Left ventricle myocardium inferior (tissue), 1 donor: ENCODE measurements at regions not wholly inside any gene's neighbourhood (a gene's known extent, or its start where the extent isn't known, plus 50 kb on each side); places are given as distances from the start of the nearest gene placed in this dataset.

ENCODE experiments used
- DNase-seq: peaks from one replicate; pipeline ENCODE4 v3.0.0-alpha.2; 2020
- H3K27ac ChIP-seq: fragments of 200-600 bp; replicated peaks from 2 replicates; pipeline ENCODE4 v1.8.0; 2021
- H3K27me3 ChIP-seq: fragments of 200-600 bp; 2 replicates; pipeline ENCODE4 v1.8.0; 2021; ENCODE audit warnings: low read depth
- H3K36me3 ChIP-seq: fragments of 200-600 bp; 2 replicates; pipeline ENCODE4 v1.8.0; 2021
- H3K4me1 ChIP-seq: fragments of 200-600 bp; 2 replicates; pipeline ENCODE4 v1.8.0; 2021
- H3K4me3 ChIP-seq: fragments of 200-600 bp; 2 replicates; pipeline ENCODE4 v1.8.0; 2021; ENCODE audit warnings: mild to moderate bottlenecking, moderate library complexity
- H3K9me3 ChIP-seq: fragments of 200-600 bp; replicated peaks from 2 replicates; pipeline ENCODE4 v1.8.0; 2021
- intact Hi-C: fragments of 100-400 bp; cut with micrococcal nuclease; formaldehyde crosslinking; loops from one replicate; pipeline ENCODE4 v1.11.0; 2022
- TF ChIP-seq, protein P1 (sequence below): fragments of 200-600 bp; IDR thresholded peaks from 2 replicates; pipeline ENCODE4 v1.8.0; 2021; ENCODE audit warnings: antibody characterized with exemption, mild to moderate bottlenecking, borderline replicate concordance
- donor health status: DM: no; HTN: yes; CAD: no; lungs with severe emphysema.

DNA sequence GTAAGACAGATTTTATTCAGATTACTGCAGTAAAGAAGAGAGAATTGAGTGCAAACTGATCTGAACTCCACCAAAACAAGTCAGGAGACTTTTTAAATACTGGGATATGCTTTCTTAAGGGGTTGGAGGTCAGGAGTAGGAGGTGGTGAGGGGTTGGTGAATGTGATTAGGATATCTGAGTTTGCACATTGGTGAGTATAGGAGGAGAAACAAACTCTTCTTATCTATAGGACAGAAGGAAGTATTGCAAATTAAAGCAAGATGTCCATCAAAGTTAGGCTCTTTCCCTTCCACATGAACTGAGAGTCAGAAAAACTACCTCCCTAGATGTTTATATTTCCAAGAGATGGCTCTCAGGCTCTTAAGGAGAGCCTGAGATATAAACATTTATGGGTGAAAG is 114.6 kb upstream of the HTR1E start:
- Histone ChIP-seq H3K4me3 (no peak overlapping the region), H3K36me3 (no peaks in the 10 kb centered on the region), H3K27me3 (no peaks in the 10 kb centered on the region), H3K9me3 (peaks cover 6% of the 10 kb centered on the region), H3K4me1 (no peaks in the 10 kb centered on the region), H3K27ac (no peak overlapping the region)
- no peak for DNase-seq
- TF ChIP-seq, protein P1, sequence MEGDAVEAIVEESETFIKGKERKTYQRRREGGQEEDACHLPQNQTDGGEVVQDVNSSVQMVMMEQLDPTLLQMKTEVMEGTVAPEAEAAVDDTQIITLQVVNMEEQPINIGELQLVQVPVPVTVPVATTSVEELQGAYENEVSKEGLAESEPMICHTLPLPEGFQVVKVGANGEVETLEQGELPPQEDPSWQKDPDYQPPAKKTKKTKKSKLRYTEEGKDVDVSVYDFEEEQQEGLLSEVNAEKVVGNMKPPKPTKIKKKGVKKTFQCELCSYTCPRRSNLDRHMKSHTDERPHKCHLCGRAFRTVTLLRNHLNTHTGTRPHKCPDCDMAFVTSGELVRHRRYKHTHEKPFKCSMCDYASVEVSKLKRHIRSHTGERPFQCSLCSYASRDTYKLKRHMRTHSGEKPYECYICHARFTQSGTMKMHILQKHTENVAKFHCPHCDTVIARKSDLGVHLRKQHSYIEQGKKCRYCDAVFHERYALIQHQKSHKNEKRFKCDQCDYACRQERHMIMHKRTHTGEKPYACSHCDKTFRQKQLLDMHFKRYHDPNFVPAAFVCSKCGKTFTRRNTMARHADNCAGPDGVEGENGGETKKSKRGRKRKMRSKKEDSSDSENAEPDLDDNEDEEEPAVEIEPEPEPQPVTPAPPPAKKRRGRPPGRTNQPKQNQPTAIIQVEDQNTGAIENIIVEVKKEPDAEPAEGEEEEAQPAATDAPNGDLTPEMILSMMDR, result no peak
- intact Hi-C loops, result no loop called here

DNA sequence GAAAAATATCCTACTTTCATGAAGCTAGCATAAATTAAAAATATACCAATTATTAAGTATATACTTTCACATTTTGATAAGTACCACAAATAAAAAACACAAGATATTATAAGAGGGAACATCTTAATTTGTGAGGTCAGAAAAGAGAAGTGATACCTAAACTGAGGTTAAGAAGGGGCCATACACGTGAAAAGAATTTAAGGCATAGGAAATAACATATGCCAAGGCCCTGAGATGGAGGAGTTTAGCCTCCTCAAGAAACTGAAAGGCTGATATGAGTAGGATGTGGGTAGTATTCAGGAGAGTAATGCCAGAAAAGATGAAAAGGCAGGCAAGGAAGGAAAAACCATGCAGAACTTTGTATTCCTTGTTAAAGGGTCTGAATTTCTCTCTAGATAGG is 116.6 kb upstream of the HTR1E start:
- no peaks in the 10 kb centered on the region for H3K4me1 ChIP-seq
- no peaks in the 10 kb centered on the region for H3K27me3 ChIP-seq
- no peak overlapping the region for H3K4me3 ChIP-seq
- no peak overlapping the region for H3K27ac ChIP-seq
- H3K9me3 ChIP-seq, result peaks cover 13% of the 10 kb centered on the region
- TF ChIP-seq, protein P1, result no peak
- no peak for DNase-seq
- no peaks in the 10 kb centered on the region for H3K36me3 ChIP-seq
- intact Hi-C loops, result no loop called here

DNA sequence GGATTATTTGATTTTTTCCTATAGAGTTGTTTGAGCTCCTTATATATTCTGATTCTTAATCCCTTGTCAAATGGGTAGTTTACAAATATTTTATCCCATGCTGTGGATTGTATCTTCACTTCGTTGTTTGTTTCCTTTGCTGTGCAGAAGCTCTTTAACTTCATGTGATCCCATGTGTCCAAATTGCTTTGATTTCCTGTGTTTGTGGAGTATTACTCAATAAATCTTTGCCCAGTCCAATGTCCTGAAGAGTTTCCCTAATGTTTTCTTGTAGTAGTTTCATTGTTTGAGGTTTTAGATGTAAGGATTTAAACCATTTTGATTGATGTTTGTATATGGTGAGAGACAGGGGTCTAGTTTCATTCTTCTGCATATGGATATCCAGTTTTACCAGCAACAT is 143.7 kb upstream of the HTR1E start:
- Histone ChIP-seq H3K27ac (no peak overlapping the region), H3K4me3 (no peak overlapping the region), H3K9me3 (peaks cover 29% of the 10 kb centered on the region), H3K4me1 (no peaks in the 10 kb centered on the region), H3K36me3 (no peaks in the 10 kb centered on the region), H3K27me3 (no peaks in the 10 kb centered on the region)
- TF ChIP-seq, protein P1, result no peak
- no peak for DNase-seq
- intact Hi-C loops, result no loop called here

DNA sequence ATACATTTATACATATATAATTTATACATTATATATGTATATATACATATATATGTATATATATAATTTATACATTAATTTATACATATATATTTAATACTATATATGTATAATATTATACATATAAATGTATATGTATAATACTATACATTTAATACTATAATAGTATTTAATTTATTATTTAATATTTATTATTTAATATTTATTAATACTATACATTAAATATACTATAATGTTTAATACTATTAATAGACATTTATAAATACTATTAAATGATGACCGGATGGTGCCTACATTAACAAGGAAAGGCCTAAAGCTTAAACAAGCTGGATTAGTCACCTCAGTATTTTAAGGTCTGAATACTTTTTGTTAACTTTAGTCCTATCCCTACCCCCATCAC is 145.9 kb upstream of the HTR1E start:
- peaks cover 16% of the 10 kb centered on the region for H3K9me3 ChIP-seq
- TF ChIP-seq, protein P1, result no peak
- H3K4me1 ChIP-seq, result no peaks in the 10 kb centered on the region
- intact Hi-C loops, result no loop called here
- no peaks in the 10 kb centered on the region for H3K36me3 ChIP-seq
- DNase-seq, result no peak
- H3K4me3 ChIP-seq, result no peak overlapping the region
- no peak overlapping the region for H3K27ac ChIP-seq
- H3K27me3 ChIP-seq, result no peaks in the 10 kb centered on the region

DNA sequence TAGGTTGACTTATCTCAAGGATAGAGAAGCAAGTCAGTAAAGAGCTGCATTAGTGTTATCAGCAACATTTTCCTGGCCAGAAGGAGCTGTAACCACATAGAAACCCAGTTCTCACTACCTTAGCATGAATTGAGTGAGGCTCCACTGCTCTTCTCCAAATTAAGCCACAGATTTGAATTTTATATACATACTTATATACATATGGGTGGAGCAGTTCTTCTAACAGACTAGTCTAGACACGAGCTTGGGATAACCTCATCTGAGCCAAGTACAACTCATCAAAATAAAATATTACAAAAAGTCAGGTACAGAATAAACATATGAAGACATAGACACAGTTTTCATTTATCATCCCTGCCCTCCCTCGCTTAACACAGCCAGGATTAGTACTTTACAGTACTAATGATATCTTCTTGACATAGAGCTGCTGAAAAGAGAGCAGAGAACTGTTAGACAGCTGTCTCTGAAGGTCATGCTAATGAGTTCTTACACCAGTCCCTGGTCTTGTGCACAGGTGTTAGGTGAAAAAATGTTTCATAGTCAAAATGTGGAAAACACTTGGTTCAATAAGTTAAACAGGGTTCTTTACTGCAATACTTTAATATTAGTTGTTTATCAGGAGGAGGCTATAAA is 147.4 kb upstream of the HTR1E start:
- intact Hi-C loops, result no loop called here
- Histone ChIP-seq H3K4me1 (no peaks in the 10 kb centered on the region), H3K27ac (no peak overlapping the region), H3K4me3 (no peak overlapping the region), H3K9me3 (peaks cover 11% of the 10 kb centered on the region), H3K36me3 (no peaks in the 10 kb centered on the region), H3K27me3 (no peaks in the 10 kb centered on the region)
- no peak for DNase-seq
- TF ChIP-seq, protein P1, result no peak
